HG03045 (cell line): ENCODE measurements at regions not wholly inside any gene's neighbourhood (a gene's known extent, or its start where the extent isn't known, plus 50 kb on each side); places are given as distances from the start of the nearest gene placed in this dataset.

ENCODE experiments used
- ATAC-seq: cut with Tn5 transposase; IDR thresholded peaks from one replicate; pipeline ENCODE4 v1.9.1; 2021; ENCODE audit warnings: mild to moderate bottlenecking, moderate library complexity; ENCODE audit not compliant: unreplicated experiment

GRCh38 chr5:125196481-125197111 lies 450.2 kb upstream of the ZNF608 start:
- no peak for ATAC-seq

GRCh38 chr5:125197321-125197720 lies 450.9 kb upstream of the ZNF608 start:
- no peak for ATAC-seq

GRCh38 chr5:125198270-125198974 lies 452.0 kb upstream of the ZNF608 start:
- ATAC-seq, result no peak

- no peak for ATAC-seq
Observed at GRCh38 chr5:125199373-125199772, 452.9 kb upstream of the ZNF608 start.

- ATAC-seq, result peak; percentile 54
Observed at GRCh38 chr5:125199968-125200865, 453.8 kb upstream of the ZNF608 start.

GRCh38 chr5:125200866-125201373 lies 454.5 kb upstream of the ZNF608 start:
- ATAC-seq, result no peak

- no peak for ATAC-seq
Observed at GRCh38 chr5:125201446-125202052, 455.1 kb upstream of the ZNF608 start.

- ATAC-seq, result no peak
Observed at GRCh38 chr5:125202353-125202752, 455.9 kb upstream of the ZNF608 start.

- ATAC-seq, result no peak
Observed at GRCh38 chr5:125202871-125203438, 456.5 kb upstream of the ZNF608 start.

GRCh38 chr5:125203912-125204311 lies 457.5 kb upstream of the ZNF608 start:
- ATAC-seq, result no peak

- ATAC-seq, result no peak
Observed at GRCh38 chr5:125205601-125206225, 459.3 kb upstream of the ZNF608 start.

GRCh38 chr5:125207856-125208255 lies 461.4 kb upstream of the ZNF608 start:
- ATAC-seq, result no peak

GRCh38 chr5:125209650-125210049 lies 463.2 kb upstream of the ZNF608 start:
- ATAC-seq, result no peak

- no peak for ATAC-seq
Observed at GRCh38 chr5:125210242-125210947, 464.0 kb upstream of the ZNF608 start.

GRCh38 chr5:125214080-125214479 lies 467.6 kb upstream of the ZNF608 start:
- peak; percentile 89 for ATAC-seq

- no peak for ATAC-seq
Observed at GRCh38 chr5:125215593-125215992, 469.2 kb upstream of the ZNF608 start.

- no peak for ATAC-seq
Observed at GRCh38 chr5:125219710-125220109, 473.3 kb upstream of the ZNF608 start.

- ATAC-seq, result no peak
Observed at GRCh38 chr5:125220284-125220683, 473.8 kb upstream of the ZNF608 start.

- no peak for ATAC-seq
Observed at GRCh38 chr5:125222597-125223240, 476.3 kb upstream of the ZNF608 start.
